Panc1 (cell line): ENCODE measurements at regions not wholly inside any gene's neighbourhood (a gene's known extent, or its start where the extent isn't known, plus 50 kb on each side); places are given as distances from the start of the nearest gene placed in this dataset.

Experiments
- ATAC-seq: fragments of 200-7000 bp; cut with Tn5 transposase; 2 replicates; pipeline ENCODE4 v1.9.1; 2020; ENCODE audit warnings: mild to moderate bottlenecking, moderate library complexity
- BruUV-seq: library from RNA; stranded (reverse); fragments of 400-500 nt; replicated peaks from 2 replicates; lab custom pipeline; 2021; lab: Mats Ljungman, UMichigan
- CTCF ChIA-PET: fragments of 300-600 bp; sonication (Branson Sonifier 250); formaldehyde crosslinking; loops from one replicate; lab custom pipeline; 2022; ENCODE audit warnings: antibody characterized with exemption; lab: Charles Lee
- POLR2A ChIA-PET: fragments of 300-600 bp; sonication (Branson Sonifier 250); formaldehyde crosslinking; loops from one replicate; lab custom pipeline; 2022; ENCODE audit warnings: antibody characterized with exemption; lab: Charles Lee
- DNase-seq: peaks from one replicate; pipeline ENCODE4 v3.0.0-alpha.2; 2010; ENCODE audit warnings: low read depth, low spot score
- H3K27ac ChIP-seq: 2 replicates; pipeline ENCODE4 v1.5.1; 2011; ENCODE audit warnings: mild to moderate bottlenecking, low read length, inconsistent platforms
- H3K27me3 ChIP-seq: fragments of 200-500 bp; sonication (Bioruptor generic); 2 replicates; pipeline ENCODE4 v1.6.0; 2014; ENCODE audit warnings: low read length, inconsistent platforms; ENCODE audit not compliant: control insufficient read depth, insufficient read depth
- H3K36me3 ChIP-seq: fragments of 200-500 bp; sonication (Bioruptor generic); 2 replicates; pipeline ENCODE4 v1.5.1; 2014; ENCODE audit warnings: inconsistent platforms, mild to moderate bottlenecking, low read length, moderate library complexity; ENCODE audit not compliant: control insufficient read depth, insufficient read depth
- H3K4me1 ChIP-seq: 2 replicates; pipeline ENCODE4 v1.5.1; 2011; ENCODE audit warnings: inconsistent platforms, mild to moderate bottlenecking, low read length, moderate library complexity; ENCODE audit not compliant: control insufficient read depth, insufficient read depth
- H3K4me3 ChIP-seq, 2 experiments: 2 replicates each; pipeline ENCODE4 v1.5.1; 2011 to 2012; ENCODE audit warnings: low read depth in 2 of 2, low read length in 2 of 2, mild to moderate bottlenecking in 2 of 2, inconsistent platforms in 1 of 2, moderate library complexity in 1 of 2
- H3K9me3 ChIP-seq: fragments of 200-500 bp; sonication (Bioruptor generic); 2 replicates; pipeline ENCODE4 v1.5.1; 2014; ENCODE audit warnings: low read depth, mild to moderate bottlenecking, inconsistent platforms, low read length, moderate library complexity; ENCODE audit not compliant: control insufficient read depth, insufficient read depth
- POLR2AphosphoS5 ChIP-seq: IDR thresholded peaks from 2 replicates; pipeline ENCODE4 v1.6.1; 2012; ENCODE audit warnings: mild to moderate bottlenecking, low read depth, low read length, moderate library complexity
- REST ChIP-seq, 2 experiments: IDR thresholded peaks; 2 replicates each; pipeline ENCODE4 v1.6.1; 2011 to 2012; ENCODE audit warnings: low read depth in 2 of 2, control low read depth in 1 of 2, low read length in 1 of 2, mild to moderate bottlenecking in 1 of 2, moderate library complexity in 1 of 2; ENCODE audit not compliant: insufficient read depth in 1 of 2
- SIN3A ChIP-seq: IDR thresholded peaks from 2 replicates; pipeline ENCODE4 v1.6.1; 2012; ENCODE audit warnings: low read depth, mild to moderate bottlenecking, low read length, moderate library complexity, borderline replicate concordance; ENCODE audit not compliant: insufficient read depth
- TCF7L2 ChIP-seq: IDR thresholded peaks from 2 replicates; pipeline ENCODE4 v1.6.1; 2011; ENCODE audit warnings: mild to moderate bottlenecking, low read depth, low read length, inconsistent platforms
- in situ Hi-C: cut with HindIII; loops from 2 replicates; pipeline ENCODE4 v1.10.0; 2016; ENCODE audit warnings: low sequenced_read_pairs, low pct_unique_long_range_greater_than_20kb
- intact Hi-C: fragments of 100-400 bp; cut with micrococcal nuclease; formaldehyde crosslinking; loops from one replicate; pipeline ENCODE4 v1.10.0; 2022; ENCODE audit not compliant: unreplicated experiment
- TF ChIP-seq, protein P1 (sequence below): fragments of 450-650 bp; IDR thresholded peaks from 2 replicates; pipeline ENCODE4 v1.5.1; 2017; ENCODE audit warnings: mild to moderate bottlenecking

DNA sequence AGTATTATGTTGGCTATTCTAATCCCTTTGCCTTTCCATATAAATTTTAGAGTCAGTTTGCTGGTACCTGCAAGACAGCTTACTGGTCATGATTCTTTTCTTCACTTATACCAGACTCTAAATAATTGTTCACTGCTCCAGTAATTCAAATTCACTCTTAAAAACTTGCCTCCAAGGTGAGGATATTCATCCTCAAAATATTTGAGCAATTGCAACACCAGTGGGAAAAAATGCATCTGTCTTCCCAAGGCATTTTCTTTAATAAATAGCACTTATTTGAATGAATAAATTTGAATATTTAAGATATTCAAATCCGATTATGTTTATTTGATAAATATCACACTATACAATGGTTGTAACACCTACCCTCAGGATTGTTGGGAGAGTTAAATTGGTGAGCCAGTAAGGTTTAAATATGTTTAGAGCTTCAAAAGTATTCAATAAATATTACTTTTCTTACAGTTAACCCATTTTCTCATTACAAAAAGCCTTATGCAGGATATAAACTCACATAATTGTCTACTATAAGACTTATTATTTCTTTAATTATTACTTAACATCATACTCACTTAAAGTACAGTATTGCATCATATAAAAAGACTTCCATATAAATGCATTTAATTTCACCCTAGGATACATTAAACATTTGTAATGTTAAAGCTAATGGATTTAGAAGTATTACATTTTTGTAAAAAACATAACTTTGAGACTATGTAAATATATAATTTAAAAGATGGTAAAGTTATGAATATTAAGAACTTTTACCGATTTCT lies 285.6 kb downstream of the SAMD5 start:
- in situ Hi-C loops: no loop called here
- intact Hi-C loops: no loop called here
- H3K36me3 ChIP-seq: no peaks in the 10 kb centered on the region
- no peaks in the 10 kb centered on the region for H3K27me3 ChIP-seq
- DNase-seq (no peak), ATAC-seq (no peak)
- ChIA-PET CTCF (no interaction called here), POLR2A (no interaction called here)
- no peaks in the 10 kb centered on the region for H3K4me1 ChIP-seq
- no TSS peak for BruUV-seq
- H3K27ac ChIP-seq: no peak overlapping the region
- no peaks in the 10 kb centered on the region for H3K9me3 ChIP-seq
- H3K4me3 ChIP-seq: no peak overlapping the region
- TF ChIP-seq SIN3A (no peak), POLR2AphosphoS5 (no peak), TCF7L2 (no peak), REST (IDR thresholded peaks at IDR 0.05; ENCODE audit: insufficient read depth in 1 of 2, low read depth in 2 of 2, low read length in 1 of 2) (no peak)
- TF ChIP-seq, protein P1, sequence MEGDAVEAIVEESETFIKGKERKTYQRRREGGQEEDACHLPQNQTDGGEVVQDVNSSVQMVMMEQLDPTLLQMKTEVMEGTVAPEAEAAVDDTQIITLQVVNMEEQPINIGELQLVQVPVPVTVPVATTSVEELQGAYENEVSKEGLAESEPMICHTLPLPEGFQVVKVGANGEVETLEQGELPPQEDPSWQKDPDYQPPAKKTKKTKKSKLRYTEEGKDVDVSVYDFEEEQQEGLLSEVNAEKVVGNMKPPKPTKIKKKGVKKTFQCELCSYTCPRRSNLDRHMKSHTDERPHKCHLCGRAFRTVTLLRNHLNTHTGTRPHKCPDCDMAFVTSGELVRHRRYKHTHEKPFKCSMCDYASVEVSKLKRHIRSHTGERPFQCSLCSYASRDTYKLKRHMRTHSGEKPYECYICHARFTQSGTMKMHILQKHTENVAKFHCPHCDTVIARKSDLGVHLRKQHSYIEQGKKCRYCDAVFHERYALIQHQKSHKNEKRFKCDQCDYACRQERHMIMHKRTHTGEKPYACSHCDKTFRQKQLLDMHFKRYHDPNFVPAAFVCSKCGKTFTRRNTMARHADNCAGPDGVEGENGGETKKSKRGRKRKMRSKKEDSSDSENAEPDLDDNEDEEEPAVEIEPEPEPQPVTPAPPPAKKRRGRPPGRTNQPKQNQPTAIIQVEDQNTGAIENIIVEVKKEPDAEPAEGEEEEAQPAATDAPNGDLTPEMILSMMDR: no peak

GRCh38 chr6:147802459-147802858 lies 294.0 kb downstream of the SAMD5 start:
- CTCF ChIA-PET: no interaction called here
- Histone ChIP-seq H3K36me3 (no peaks in the 10 kb centered on the region), H3K4me1 (no peaks in the 10 kb centered on the region), H3K27ac (no peak overlapping the region), H3K27me3 (no peaks in the 10 kb centered on the region), H3K4me3 (no peak overlapping the region), H3K9me3 (no peaks in the 10 kb centered on the region)
- intact Hi-C loops: no loop called here
- BruUV-seq: no TSS peak
- no peak for TF ChIP-seq REST (IDR thresholded peaks at IDR 0.05; ENCODE audit: insufficient read depth in 1 of 2, low read depth in 2 of 2, low read length in 1 of 2)
- no peak for TF ChIP-seq SIN3A
- TF ChIP-seq POLR2AphosphoS5: no peak
- TF ChIP-seq TCF7L2: no peak
- TF ChIP-seq, protein P1: no peak
- DNase-seq (no peak), ATAC-seq (no peak)
- POLR2A ChIA-PET: no interaction called here
- in situ Hi-C loops: no loop called here
